Body of pancreas (tissue), 4 donors: ENCODE measurements at regions not wholly inside any gene's neighbourhood (a gene's known extent, or its start where the extent isn't known, plus 50 kb on each side); places are given as distances from the start of the nearest gene placed in this dataset.

Source experiments
- CTCF ChIP-seq, 7 experiments: fragments of 450-650 bp in 4 of 7; fragments of 200-600 bp in 3 of 7; sonication (generic) in 3 of 7; IDR thresholded peaks; one replicate each; pipeline ENCODE4 v1.5.1; 2016 to 2019; ENCODE audit warnings: antibody characterized with exemption in 7 of 7
- POLR2A ChIP-seq, 3 donors: fragments of 450-650 bp; IDR thresholded peaks; one replicate each; pipeline ENCODE4 v1.6.1; 2016; ENCODE audit warnings: antibody characterized with exemption in 3 of 3, mild to moderate bottlenecking in 2 of 3

- TF ChIP-seq POLR2A (IDR thresholded peaks at IDR 0.05) (no peak), CTCF (IDR thresholded peaks at IDR 0.05) (no peak)
Measured at GRCh38 chr12:102593134-102593533, 112.8 kb upstream of the IGF1 start.
